CD4-positive, alpha-beta T cell treated with Interleukin-21 for 1 hour (primary cell): ENCODE measurements at regions not wholly inside any gene's neighbourhood (a gene's known extent, or its start where the extent isn't known, plus 50 kb on each side); places are given as distances from the start of the nearest gene placed in this dataset.

ENCODE experiments used
- DNase-seq: peaks from one replicate; pipeline ENCODE4 v3.0.0-alpha.2; 2020

GRCh38 chr12:93015871-93016751 lies 87.0 kb upstream of the EEA1 start:
- no peak for DNase-seq

- DNase-seq = no peak
Measured at GRCh38 chr12:93016752-93017350, 87.8 kb upstream of the EEA1 start.

- DNase-seq = no peak
Measured at GRCh38 chr12:93018610-93019009, 89.5 kb upstream of the EEA1 start.

GRCh38 chr12:93019212-93019927 lies 90.3 kb upstream of the EEA1 start:
- no peak for DNase-seq

- DNase-seq = no peak
Measured at GRCh38 chr12:93019975-93020630, 91.0 kb upstream of the EEA1 start.

GRCh38 chr12:93020631-93021597 lies 91.8 kb upstream of the EEA1 start:
- no peak for DNase-seq

- DNase-seq = no peak
Measured at GRCh38 chr12:93022603-93023340, 93.7 kb upstream of the EEA1 start.

GRCh38 chr12:93025145-93026103 lies 96.3 kb upstream of the EEA1 start:
- peak; percentile 9 for DNase-seq

GRCh38 chr12:93027041-93027440 lies 97.9 kb upstream of the EEA1 start:
- DNase-seq = no peak

GRCh38 chr12:93029091-93029490 lies 100.0 kb upstream of the EEA1 start:
- DNase-seq = no peak

- DNase-seq = no peak
Measured at GRCh38 chr12:93031028-93031427, 101.9 kb upstream of the EEA1 start.

GRCh38 chr12:93032758-93033157 lies 103.7 kb upstream of the EEA1 start:
- no peak for DNase-seq

GRCh38 chr12:93033948-93034347 lies 104.9 kb upstream of the EEA1 start:
- no peak for DNase-seq

- no peak for DNase-seq
Measured at GRCh38 chr12:93039062-93039461, 110.0 kb upstream of the EEA1 start.

GRCh38 chr12:93039930-93040329 lies 110.8 kb upstream of the EEA1 start:
- no peak for DNase-seq

GRCh38 chr12:93040367-93040766 lies 111.3 kb upstream of the EEA1 start:
- no peak for DNase-seq

GRCh38 chr12:93041416-93041815 lies 112.3 kb upstream of the EEA1 start:
- no peak for DNase-seq

GRCh38 chr12:93042283-93042682 lies 113.2 kb upstream of the EEA1 start:
- DNase-seq = no peak

- DNase-seq = no peak
Measured at GRCh38 chr12:93042684-93043083, 113.6 kb upstream of the EEA1 start.
